ENCODE measurements at regions not wholly inside any gene's neighbourhood (a gene's known extent, or its start where the extent isn't known, plus 50 kb on each side); places are given as distances from the start of the nearest gene placed in this dataset.

- no peak for TF ChIP-seq CTCF (conservative IDR thresholded peaks at IDR 0.05; ENCODE audit: low read length)
- TF ChIP-seq EZH2phosphoT487 (IDR thresholded peaks at IDR 0.05; ENCODE audit: borderline replicate concordance, low read depth, low read length): no peak
Measured at GRCh38 chr11:41997844-41998401, 538.5 kb upstream of the LRRC4C start.

All from OCI-LY7 (cell line).